NCI-H460 (cell line): ENCODE measurements at regions not wholly inside any gene's neighbourhood (a gene's known extent, or its start where the extent isn't known, plus 50 kb on each side); places are given as distances from the start of the nearest gene placed in this dataset.

ENCODE experiments used
- DNase-seq: peaks from one replicate; pipeline ENCODE4 v3.0.0-alpha.2; 2016; ENCODE audit warnings: low read depth; ENCODE audit errors: extremely low read depth

GRCh38 chr17:22469941-22470340, 777.6 kb downstream of the KCNJ18 start:
- no peak for DNase-seq

GRCh38 chr17:22470411-22471175, 778.3 kb downstream of the KCNJ18 start:
- DNase-seq, result no peak

- DNase-seq, result no peak
Measured at GRCh38 chr17:22484826-22485225, 792.5 kb downstream of the KCNJ18 start.

- DNase-seq, result no peak
Measured at GRCh38 chr17:22490399-22490798, 798.1 kb downstream of the KCNJ18 start.

GRCh38 chr17:22492331-22492730, 800.0 kb downstream of the KCNJ18 start:
- DNase-seq, result no peak

GRCh38 chr17:22496450-22496849, 804.1 kb downstream of the KCNJ18 start:
- no peak for DNase-seq

- no peak for DNase-seq
Measured at GRCh38 chr17:22503322-22503899, 811.1 kb downstream of the KCNJ18 start.

- no peak for DNase-seq
Measured at GRCh38 chr17:22505660-22506059, 813.3 kb downstream of the KCNJ18 start.

- DNase-seq, result no peak
Measured at GRCh38 chr17:22506231-22506630, 813.9 kb downstream of the KCNJ18 start.

- DNase-seq, result no peak
Measured at GRCh38 chr17:22506861-22507260, 814.5 kb downstream of the KCNJ18 start.

GRCh38 chr17:22507823-22508222, 815.5 kb downstream of the KCNJ18 start:
- DNase-seq, result no peak

GRCh38 chr17:22510504-22510903, 818.2 kb downstream of the KCNJ18 start:
- no peak for DNase-seq

- DNase-seq, result no peak
Measured at GRCh38 chr17:22511431-22511830, 819.1 kb downstream of the KCNJ18 start.

GRCh38 chr17:22512057-22512456, 819.7 kb downstream of the KCNJ18 start:
- DNase-seq, result no peak

- no peak for DNase-seq
Measured at GRCh38 chr17:22512506-22512905, 820.2 kb downstream of the KCNJ18 start.

- no peak for DNase-seq
Measured at GRCh38 chr17:22512997-22513538, 820.7 kb downstream of the KCNJ18 start.

GRCh38 chr17:22514315-22514714, 822.0 kb downstream of the KCNJ18 start:
- DNase-seq, result no peak

GRCh38 chr17:22514767-22515320, 822.5 kb downstream of the KCNJ18 start:
- no peak for DNase-seq

GRCh38 chr17:22515599-22515998, 823.3 kb downstream of the KCNJ18 start:
- DNase-seq, result no peak

GRCh38 chr17:22516861-22517636, 824.7 kb downstream of the KCNJ18 start:
- no peak for DNase-seq

- DNase-seq, result no peak
Measured at GRCh38 chr17:22517716-22518115, 825.4 kb downstream of the KCNJ18 start.
